Tibial artery (tissue), 4 donors: ENCODE measurements at regions not wholly inside any gene's neighbourhood (a gene's known extent, or its start where the extent isn't known, plus 50 kb on each side); places are given as distances from the start of the nearest gene placed in this dataset.

ENCODE experiments used
- DNase-seq, 2 donors: peaks; one replicate each; pipeline ENCODE4 v3.0.0-alpha.2; 2019
- H3K27ac ChIP-seq, 2 donors: fragments of 200-600 bp; sonication (generic) in 1 of 2; 1 replicate in 1 of 2; 2 replicates in 1 of 2; pipeline ENCODE4 v1.5.1; 2018 to 2019; ENCODE audit warnings: mild to moderate bottlenecking in 1 of 2
- H3K27me3 ChIP-seq, 2 donors: fragments of 200-600 bp; sonication (generic) in 1 of 2; one replicate each; pipeline versions ENCODE4 v1.5.1 to v1.6.0; 2016 to 2019
- H3K36me3 ChIP-seq, 3 donors: fragments of 200-600 bp; sonication (generic) in 2 of 3; one replicate each; pipeline ENCODE4 v1.5.1; 2016 to 2019; ENCODE audit warnings: mild to moderate bottlenecking in 2 of 3
- H3K4me1 ChIP-seq, 4 donors: fragments of 200-600 bp; sonication (generic) in 2 of 4; 1 replicate in 3 of 4; 2 replicates in 1 of 4; pipeline ENCODE4 v1.5.1; 2016 to 2019
- H3K4me3 ChIP-seq, 2 donors: fragments of 200-600 bp; sonication (generic) in 1 of 2; 1 replicate in 1 of 2; 2 replicates in 1 of 2; pipeline ENCODE4 v1.5.1; 2018 to 2019; ENCODE audit warnings: mild to moderate bottlenecking in 2 of 2
- H3K9me3 ChIP-seq, 3 donors: fragments of 200-600 bp; sonication (generic) in 1 of 3; one replicate each; pipeline ENCODE4 v1.5.1; 2016 to 2019
- CTCF ChIP-seq, 2 experiments: fragments of 200-600 bp in 1 of 2; fragments of 450-650 bp in 1 of 2; IDR thresholded peaks; one replicate each; pipeline ENCODE4 v1.5.1; 2017 to 2019; ENCODE audit warnings: antibody characterized with exemption in 2 of 2, mild to moderate bottlenecking in 1 of 2, moderate library complexity in 1 of 2
- intact Hi-C: fragments of 100-400 bp; cut with DNase I; formaldehyde crosslinking; loops from one replicate; pipeline ENCODE4 v1.15.0; 2023; ENCODE audit warnings: low total_unique reads

- H3K27me3 ChIP-seq: no peaks in the 10 kb centered on the region
- no peak for TF ChIP-seq CTCF (IDR thresholded peaks at IDR 0.05)
- H3K4me1 ChIP-seq: no peaks in the 10 kb centered on the region
- no peak for DNase-seq
- no peaks in the 10 kb centered on the region for H3K36me3 ChIP-seq
- H3K9me3 ChIP-seq: no peaks in the 10 kb centered on the region
- intact Hi-C loops: no loop called here
- H3K4me3 ChIP-seq: no peak overlapping the region
- H3K27ac ChIP-seq: no peak overlapping the region
Observed at GRCh38 chr13:30359991-30360390, 52.6 kb upstream of the KATNAL1 start.

- Histone ChIP-seq H3K9me3 (no peaks in the 10 kb centered on the region), H3K4me3 (no peak overlapping the region), H3K36me3 (no peaks in the 10 kb centered on the region), H3K27ac (no peak overlapping the region), H3K27me3 (no peaks in the 10 kb centered on the region), H3K4me1 (no peaks in the 10 kb centered on the region)
- intact Hi-C loops: no loop called here
- no peak for TF ChIP-seq CTCF (IDR thresholded peaks at IDR 0.05)
- no peak for DNase-seq
Observed at GRCh38 chr13:30360586-30360985, 53.2 kb upstream of the KATNAL1 start.

GRCh38 chr13:30362005-30362788 is 54.8 kb upstream of the KATNAL1 start:
- Histone ChIP-seq H3K4me1 (no peaks in the 10 kb centered on the region), H3K27ac (peak overlapping the region in 1 of 2 donors; percentile 15)
- intact Hi-C loops: no loop called here

GRCh38 chr13:30362869-30363268 is 55.5 kb upstream of the KATNAL1 start:
- no peaks in the 10 kb centered on the region for H3K9me3 ChIP-seq
- TF ChIP-seq CTCF (IDR thresholded peaks at IDR 0.05): no peak
- no peak overlapping the region for H3K4me3 ChIP-seq
- H3K36me3 ChIP-seq: no peaks in the 10 kb centered on the region
- peak overlapping the region in 1 of 2 donors; percentile 15 for H3K27ac ChIP-seq
- no peak for DNase-seq
- H3K27me3 ChIP-seq: no peaks in the 10 kb centered on the region
- H3K4me1 ChIP-seq: no peaks in the 10 kb centered on the region
- intact Hi-C loops: no loop called here

More at GRCh38 chr13:30362005-30362788, 54.8 kb upstream of the KATNAL1 start:
- H3K36me3 ChIP-seq: no peaks in the 10 kb centered on the region
- DNase-seq: no peak
- no peak for TF ChIP-seq CTCF (IDR thresholded peaks at IDR 0.05)
- H3K9me3 ChIP-seq: no peaks in the 10 kb centered on the region
- no peak overlapping the region for H3K4me3 ChIP-seq
- H3K27me3 ChIP-seq: no peaks in the 10 kb centered on the region

GRCh38 chr13:30363725-30364124 is 56.4 kb upstream of the KATNAL1 start:
- intact Hi-C loops: no loop called here
- H3K4me1 ChIP-seq: no peaks in the 10 kb centered on the region
- no peak for TF ChIP-seq CTCF (IDR thresholded peaks at IDR 0.05)
- H3K27me3 ChIP-seq: no peaks in the 10 kb centered on the region
- H3K9me3 ChIP-seq: no peaks in the 10 kb centered on the region
- no peak for DNase-seq
- H3K4me3 ChIP-seq: no peak overlapping the region
- H3K36me3 ChIP-seq: no peaks in the 10 kb centered on the region
- H3K27ac ChIP-seq: no peak overlapping the region
